Breast epithelium (tissue), 3 donors: ENCODE measurements at regions not wholly inside any gene's neighbourhood (a gene's known extent, or its start where the extent isn't known, plus 50 kb on each side); places are given as distances from the start of the nearest gene placed in this dataset.

Experiments used
- CTCF ChIP-seq, 3 donors: fragments of 450-650 bp; IDR thresholded peaks; one replicate each; pipeline ENCODE4 v1.5.1; 2016 to 2017; ENCODE audit warnings: antibody characterized with exemption in 3 of 3, mild to moderate bottlenecking in 3 of 3, moderate library complexity in 3 of 3
- POLR2A ChIP-seq: fragments of 450-650 bp; IDR thresholded peaks from one replicate; pipeline ENCODE4 v1.6.1; 2016; ENCODE audit warnings: antibody characterized with exemption, mild to moderate bottlenecking, moderate library complexity
- POLR2AphosphoS5 ChIP-seq, 3 donors: sonication (generic); formaldehyde crosslinking; IDR thresholded peaks; one replicate each; pipeline ENCODE4 v1.6.1; 2017; ENCODE audit warnings: antibody characterized with exemption in 3 of 3

- no peak for TF ChIP-seq CTCF (IDR thresholded peaks at IDR 0.05)
- TF ChIP-seq POLR2A: no peak
- no peak for TF ChIP-seq POLR2AphosphoS5 (IDR thresholded peaks at IDR 0.05)
These were observed 130.5 kb upstream of the C1QTNF7 start for GRCh38 chr4:15297344-15297743.
